HG03095 (cell line): ENCODE measurements at regions not wholly inside any gene's neighbourhood (a gene's known extent, or its start where the extent isn't known, plus 50 kb on each side); places are given as distances from the start of the nearest gene placed in this dataset.
"Not testable (repeated sequence)": the region's sequence is repeated elsewhere in the genome, so short reads cannot be mapped to it uniquely, and the experiment has no call there.

Source experiments
- ATAC-seq: cut with Tn5 transposase; IDR thresholded peaks from one replicate; pipeline ENCODE4 v1.9.1; 2021; ENCODE audit warnings: moderate library complexity; ENCODE audit not compliant: unreplicated experiment

- ATAC-seq, result not testable (repeated sequence)
These were observed 117.0 kb upstream of the PLGLB2 start for GRCh38 chr2:87630892-87631291.

- not testable (repeated sequence) for ATAC-seq
These were observed 116.5 kb upstream of the PLGLB2 start for GRCh38 chr2:87631402-87631801.

- ATAC-seq, result not testable (repeated sequence)
These were observed 114.5 kb upstream of the PLGLB2 start for GRCh38 chr2:87633287-87633963.

- not testable (repeated sequence) for ATAC-seq
These were observed 113.8 kb upstream of the PLGLB2 start for GRCh38 chr2:87634106-87634505.

GRCh38 chr2:87634971-87635650 lies 112.8 kb upstream of the PLGLB2 start:
- ATAC-seq, result not testable (repeated sequence)

GRCh38 chr2:87636246-87636645 lies 111.6 kb upstream of the PLGLB2 start:
- not testable (repeated sequence) for ATAC-seq

GRCh38 chr2:87636735-87637134 lies 111.2 kb upstream of the PLGLB2 start:
- ATAC-seq, result not testable (repeated sequence)

- ATAC-seq, result not testable (repeated sequence)
These were observed 110.5 kb upstream of the PLGLB2 start for GRCh38 chr2:87637249-87637990.

GRCh38 chr2:87638114-87638807 lies 109.6 kb upstream of the PLGLB2 start:
- not testable (repeated sequence) for ATAC-seq

GRCh38 chr2:87638872-87639271 lies 109.0 kb upstream of the PLGLB2 start:
- not testable (repeated sequence) for ATAC-seq

GRCh38 chr2:87639801-87640440 lies 108.0 kb upstream of the PLGLB2 start:
- ATAC-seq, result not testable (repeated sequence)

- not testable (repeated sequence) for ATAC-seq
These were observed 106.8 kb upstream of the PLGLB2 start for GRCh38 chr2:87640961-87641563.

- not testable (repeated sequence) for ATAC-seq
These were observed 104.7 kb upstream of the PLGLB2 start for GRCh38 chr2:87643165-87643564.

- not testable (repeated sequence) for ATAC-seq
These were observed 100.0 kb upstream of the PLGLB2 start for GRCh38 chr2:87647737-87648498.

GRCh38 chr2:87648815-87649214 lies 99.1 kb upstream of the PLGLB2 start:
- ATAC-seq, result not testable (repeated sequence)

GRCh38 chr2:87649871-87650270 lies 98.0 kb upstream of the PLGLB2 start:
- not testable (repeated sequence) for ATAC-seq

- ATAC-seq, result not testable (repeated sequence)
These were observed 97.0 kb upstream of the PLGLB2 start for GRCh38 chr2:87650837-87651236.

GRCh38 chr2:87651589-87651988 lies 96.3 kb upstream of the PLGLB2 start:
- ATAC-seq, result not testable (repeated sequence)

- ATAC-seq, result not testable (repeated sequence)
These were observed 94.5 kb upstream of the PLGLB2 start for GRCh38 chr2:87653373-87653772.
